Spleen (tissue), 7 donors: ENCODE measurements at regions not wholly inside any gene's neighbourhood (a gene's known extent, or its start where the extent isn't known, plus 50 kb on each side); places are given as distances from the start of the nearest gene placed in this dataset.

Experiments used
- CTCF ChIP-seq, 11 experiments: fragments of 200-600 bp in 7 of 11; fragments of 450-650 bp in 4 of 11; sonication (generic) in 4 of 11; IDR thresholded peaks in 8 of 11; conservative IDR thresholded peaks in 3 of 11; 1 replicate in 7 of 11; 2 replicates in 4 of 11; pipeline versions ENCODE4 v1.4.0 to v1.8.0; 2016 to 2021; ENCODE audit warnings: antibody characterized with exemption in 11 of 11, inconsistent platforms in 4 of 11, mild to moderate bottlenecking in 1 of 11
- POLR2AphosphoS5 ChIP-seq, 3 donors: sonication (generic); formaldehyde crosslinking; IDR thresholded peaks; one replicate each; pipeline ENCODE4 v1.5.1; 2017; ENCODE audit warnings: antibody characterized with exemption in 3 of 3
- donor health status: DM: no; HTN: no; CAD: no; lungs with moderate emphysema.
- donor health status: DM: no; HTN: no; CAD: no.
- donor health status: DM: no; HTN: no; CAD: no.

DNA sequence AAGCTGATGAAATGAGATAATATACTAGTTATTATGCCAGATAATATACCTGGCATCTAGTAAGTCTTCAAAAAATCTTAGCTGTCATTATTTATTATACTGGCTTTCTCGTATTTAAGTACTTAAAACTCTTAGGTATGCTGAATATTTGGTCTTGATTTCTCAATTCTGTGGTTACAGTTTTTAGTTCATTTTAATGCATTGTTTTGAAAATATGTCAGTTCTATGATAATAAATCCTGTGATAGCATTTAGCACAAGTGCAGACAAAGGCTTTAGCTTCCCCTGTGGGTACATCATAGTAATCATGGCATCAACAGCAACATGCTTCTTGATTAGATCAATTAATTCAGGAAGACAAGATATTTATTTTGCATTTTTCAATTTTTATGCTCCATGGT lies 133.0 kb downstream of the SMC2 start:
- no peak for TF ChIP-seq POLR2AphosphoS5 (IDR thresholded peaks at IDR 0.05)
- no peak for TF ChIP-seq CTCF (IDR thresholded peaks at IDR 0.05 in 8 of 11, conservative IDR thresholded peaks at IDR 0.05 in 3 of 11)
